DMS114 treated with DMSO at 0.1 percent for 48 hours (cell line): ENCODE measurements at regions not wholly inside any gene's neighbourhood (a gene's known extent, or its start where the extent isn't known, plus 50 kb on each side); places are given as distances from the start of the nearest gene placed in this dataset.

ENCODE experiments used
- DNase-seq: peaks from one replicate; lab custom pipeline; 2025; ENCODE audit not compliant: unreplicated experiment; lab: John Stamatoyannopoulos, UW

DNA sequence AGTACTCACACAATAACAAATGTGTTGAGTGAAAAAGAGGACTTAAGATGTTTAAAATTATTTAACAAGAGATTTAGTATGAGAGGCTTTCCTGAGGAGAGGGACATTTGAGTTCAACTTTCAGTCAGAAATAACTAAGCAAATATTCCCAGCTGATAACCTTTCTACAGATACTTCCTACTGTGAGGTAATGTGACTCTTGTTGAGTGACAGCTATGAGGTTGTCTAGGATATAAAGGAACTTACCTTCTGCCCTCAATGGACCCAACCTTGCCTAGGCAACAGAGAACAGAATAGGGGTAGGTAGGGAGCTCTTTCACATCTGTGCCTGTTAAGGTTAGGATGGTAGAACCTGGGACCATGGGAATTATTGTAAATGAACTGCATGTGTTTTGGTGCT lies 54.7 kb downstream of the GLUD2 start:
- no peak for DNase-seq

DNA sequence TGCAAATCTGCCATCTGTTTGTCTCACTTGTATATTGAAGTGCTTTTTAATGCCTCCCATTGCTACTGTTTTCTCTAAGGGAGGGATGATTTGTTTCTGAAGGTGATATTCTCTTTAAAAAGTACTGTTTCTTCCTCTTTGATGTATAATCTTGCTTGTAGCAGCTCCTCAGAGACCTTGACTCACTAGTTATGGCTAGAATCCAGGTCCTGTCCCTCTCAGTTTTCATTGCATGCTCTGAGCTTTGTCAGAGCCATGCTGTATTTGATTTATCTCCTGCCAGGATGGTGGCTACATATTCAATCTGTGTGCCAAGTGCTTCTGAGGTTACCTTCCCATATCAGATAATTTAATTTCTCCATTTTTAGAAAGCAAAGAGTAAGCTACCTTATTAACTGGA lies 56.0 kb downstream of the GLUD2 start:
- no peak for DNase-seq

DNA sequence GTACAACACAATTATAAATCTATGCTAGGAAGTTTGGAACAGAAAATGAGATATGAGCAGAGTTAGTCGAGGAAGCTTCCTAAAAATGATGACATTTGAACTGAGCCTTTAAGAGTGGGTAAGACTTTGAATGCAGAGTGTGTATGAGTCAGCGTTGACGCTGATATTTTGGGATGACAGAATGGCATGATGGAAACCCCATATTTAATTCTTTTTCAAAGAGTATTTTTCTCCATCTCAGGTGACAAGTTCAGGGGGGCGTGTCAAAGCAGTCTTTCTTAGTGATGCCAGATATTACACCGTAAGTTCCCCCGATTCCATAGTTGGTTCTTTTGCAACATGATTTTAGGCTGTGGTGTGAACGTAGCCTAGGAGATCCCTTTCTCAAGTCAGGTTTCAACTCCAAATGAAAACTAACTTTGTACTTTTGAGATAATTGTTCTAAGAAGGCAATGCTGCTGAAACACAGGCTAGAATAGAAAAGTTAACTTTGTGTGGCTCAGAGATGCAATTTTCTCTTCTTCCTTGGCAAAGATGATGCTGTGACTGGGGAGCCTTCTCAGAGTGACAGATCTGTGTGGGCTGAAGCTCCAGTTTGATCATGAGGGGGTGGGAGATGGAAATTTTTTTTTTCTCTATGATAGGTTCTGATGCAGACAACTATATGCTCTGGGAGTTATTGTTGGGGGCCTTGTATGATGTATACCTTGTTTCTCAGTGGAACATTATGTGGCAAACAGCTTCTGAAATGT lies 59.2 kb downstream of the GLUD2 start:
- DNase-seq = no peak

DNA sequence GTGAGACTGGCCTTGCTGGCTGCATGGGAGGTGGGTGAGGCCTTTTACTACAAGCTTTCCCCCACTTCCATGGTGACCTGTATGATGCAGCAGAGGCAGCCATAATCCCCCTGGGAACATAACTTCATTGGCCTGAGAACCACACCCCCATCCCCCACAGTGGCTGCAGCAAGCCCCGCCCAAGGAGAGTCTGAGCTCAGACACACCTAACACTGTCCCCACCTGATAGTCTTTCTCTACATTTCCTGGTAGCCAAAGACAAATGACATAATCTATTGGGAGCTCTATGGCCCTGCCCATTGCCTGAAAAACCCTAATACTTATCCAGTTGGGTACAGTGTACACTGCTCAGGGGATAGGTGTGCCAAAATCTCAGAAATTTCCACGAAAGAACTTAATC lies 62.6 kb downstream of the GLUD2 start:
- DNase-seq = no peak

DNA sequence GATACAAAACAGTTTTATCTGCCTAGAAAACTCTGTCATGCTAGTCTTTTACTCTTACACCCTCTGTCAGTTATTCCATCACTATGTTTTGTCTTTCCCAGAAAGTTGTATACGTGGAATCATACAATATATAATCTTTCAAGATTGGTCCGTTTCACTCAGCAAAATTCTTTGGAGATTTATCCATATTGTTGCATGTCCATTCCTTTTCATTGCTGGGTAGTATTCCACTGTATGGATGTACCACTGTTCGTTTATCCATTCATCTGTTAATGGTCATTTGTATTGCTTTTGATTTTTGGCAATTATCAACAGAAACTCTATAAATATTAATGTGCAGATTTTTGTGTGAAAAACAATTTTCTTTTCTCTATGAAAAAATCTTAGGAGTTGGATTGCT lies 63.1 kb downstream of the GLUD2 start:
- no peak for DNase-seq

DNA sequence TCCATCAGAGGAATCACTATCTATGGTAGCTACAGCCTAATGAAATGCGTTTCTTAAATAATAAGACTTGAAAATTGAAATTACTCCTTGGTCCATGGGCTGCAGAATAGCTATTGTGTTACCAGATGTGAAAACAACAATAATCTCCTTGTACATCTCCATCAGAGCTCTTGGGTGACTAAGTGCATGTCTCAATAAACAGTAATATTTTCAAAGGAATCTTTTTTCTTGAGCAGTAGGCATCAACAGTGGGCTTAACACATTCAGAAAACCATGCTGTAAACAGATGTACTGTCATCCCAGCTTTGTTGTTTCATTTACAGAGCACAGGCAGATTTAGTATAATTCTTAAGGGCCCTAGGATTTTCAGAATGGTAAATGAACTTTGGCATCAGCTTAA lies 67.3 kb downstream of the GLUD2 start:
- no peak for DNase-seq

DNA sequence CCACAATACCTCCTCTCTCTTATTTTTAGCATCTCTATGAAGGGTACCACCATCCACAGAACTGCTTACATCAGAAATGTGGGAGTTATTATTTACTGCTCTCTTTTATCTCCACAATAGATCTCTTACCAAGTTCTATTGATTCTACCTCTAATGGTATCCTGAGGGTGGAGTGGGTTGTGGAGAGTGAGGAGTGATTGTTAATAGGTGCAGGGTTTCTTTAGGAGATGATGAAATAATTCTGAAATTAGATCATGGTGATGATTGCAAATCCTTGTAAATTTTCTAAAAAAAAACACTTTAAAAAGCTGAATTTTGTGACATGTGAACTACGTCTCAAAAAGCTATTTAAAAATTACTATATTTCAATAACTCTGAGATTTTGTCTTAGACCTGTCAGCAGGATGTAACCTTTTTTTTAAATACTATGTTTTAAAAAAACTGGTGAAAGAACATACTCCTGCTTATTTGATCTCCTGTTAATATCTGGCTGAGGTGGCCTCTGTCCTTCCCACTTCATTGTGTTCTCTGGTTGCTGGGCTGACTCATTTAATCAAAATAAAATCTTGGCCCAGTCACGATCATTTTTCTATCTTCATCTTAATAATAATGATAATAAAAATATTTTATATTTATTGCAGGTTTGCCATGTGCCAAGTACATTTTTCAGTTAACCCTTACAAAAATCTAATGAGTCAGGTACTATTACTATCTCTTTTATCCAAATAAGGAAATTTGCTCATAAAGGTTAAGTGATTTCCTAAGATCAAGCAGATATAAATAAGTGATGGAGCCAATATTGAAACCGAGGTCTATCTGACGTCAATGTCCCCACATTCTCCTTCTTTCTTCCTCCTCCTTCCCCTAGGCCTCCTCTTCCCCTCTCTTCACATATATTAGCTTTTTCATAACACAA lies 73.5 kb downstream of the GLUD2 start:
- no peak for DNase-seq

DNA sequence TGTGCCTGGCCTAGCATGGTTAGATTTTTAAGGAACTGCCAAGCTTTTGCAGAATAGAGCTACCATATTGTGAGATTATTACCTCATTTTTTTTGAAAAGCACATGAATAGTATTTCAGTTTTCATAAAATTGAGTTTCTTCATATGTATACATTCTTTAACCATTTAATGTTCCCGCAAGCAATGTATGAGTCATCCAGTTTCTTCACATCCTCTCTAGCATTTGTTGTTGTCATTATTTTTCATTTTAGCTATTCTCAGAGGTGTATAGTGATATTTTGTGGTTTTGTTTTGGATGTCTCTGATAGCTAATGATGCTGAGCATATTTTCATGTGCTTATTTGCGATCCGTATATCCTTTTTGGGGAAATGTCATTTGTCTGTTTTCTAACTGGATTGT lies 74.9 kb downstream of the GLUD2 start:
- no peak for DNase-seq

DNA sequence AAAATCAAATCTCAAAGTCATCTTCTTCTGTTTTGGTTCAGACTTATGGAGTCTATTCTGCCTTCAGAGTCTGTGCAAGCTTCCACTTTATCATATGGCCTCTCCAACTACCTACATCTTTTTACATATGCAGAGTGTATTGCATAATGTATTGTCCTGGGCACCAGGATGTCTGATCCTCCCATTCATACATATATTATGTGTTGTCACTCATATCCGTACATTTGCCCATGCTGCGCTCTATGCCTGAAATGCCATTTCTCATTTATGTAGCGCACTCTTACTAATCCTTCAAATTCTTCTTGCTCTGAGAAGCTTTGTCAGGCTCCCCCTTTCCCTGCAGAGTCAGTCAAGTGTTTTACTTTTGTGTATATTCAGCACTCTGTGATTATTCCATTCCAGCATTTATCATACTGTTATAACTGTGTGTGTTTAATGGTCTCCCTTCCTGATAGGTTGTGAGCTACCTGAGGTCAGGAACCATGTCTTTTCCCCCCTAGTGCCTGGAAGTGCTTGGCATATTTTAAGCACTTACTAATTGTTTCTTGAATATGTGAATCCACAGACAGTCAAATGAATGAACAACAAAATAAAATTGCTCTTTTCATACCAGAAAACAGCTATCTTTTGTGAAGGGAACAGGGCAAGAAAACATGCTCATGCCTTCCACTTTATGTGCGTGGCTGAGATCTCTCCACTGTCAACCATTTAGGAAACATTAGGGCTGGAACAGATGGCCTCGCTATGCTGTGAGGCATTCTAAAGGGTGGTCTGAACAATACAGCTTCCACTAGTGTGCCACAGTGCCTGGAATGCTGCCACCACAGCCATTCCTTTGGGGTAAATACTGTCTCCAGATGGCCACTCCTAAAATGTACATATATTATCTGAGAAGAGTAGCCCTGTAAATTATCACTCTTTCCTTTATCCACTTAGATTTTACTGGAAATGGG lies 81.8 kb downstream of the GLUD2 start:
- no peak for DNase-seq

DNA sequence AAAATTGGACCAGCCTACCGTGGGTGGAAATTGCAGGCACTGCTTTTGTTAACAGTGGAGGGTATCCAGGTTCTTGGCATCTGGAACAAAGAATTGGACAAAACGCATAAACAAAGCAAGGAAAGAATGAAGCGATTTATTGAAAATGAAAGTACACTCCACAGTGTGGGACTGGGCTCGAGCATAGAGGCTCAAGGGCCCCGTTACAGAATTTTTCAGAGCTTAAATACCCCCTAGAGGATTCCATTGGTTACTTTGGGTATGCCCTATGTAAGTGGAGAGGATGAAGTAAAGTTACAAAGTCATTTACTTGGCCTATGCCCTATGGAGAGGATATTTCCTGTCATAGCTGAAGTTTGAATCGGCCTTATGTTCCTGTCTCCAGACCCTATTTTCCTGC lies 85.3 kb downstream of the GLUD2 start:
- DNase-seq = no peak

DNA sequence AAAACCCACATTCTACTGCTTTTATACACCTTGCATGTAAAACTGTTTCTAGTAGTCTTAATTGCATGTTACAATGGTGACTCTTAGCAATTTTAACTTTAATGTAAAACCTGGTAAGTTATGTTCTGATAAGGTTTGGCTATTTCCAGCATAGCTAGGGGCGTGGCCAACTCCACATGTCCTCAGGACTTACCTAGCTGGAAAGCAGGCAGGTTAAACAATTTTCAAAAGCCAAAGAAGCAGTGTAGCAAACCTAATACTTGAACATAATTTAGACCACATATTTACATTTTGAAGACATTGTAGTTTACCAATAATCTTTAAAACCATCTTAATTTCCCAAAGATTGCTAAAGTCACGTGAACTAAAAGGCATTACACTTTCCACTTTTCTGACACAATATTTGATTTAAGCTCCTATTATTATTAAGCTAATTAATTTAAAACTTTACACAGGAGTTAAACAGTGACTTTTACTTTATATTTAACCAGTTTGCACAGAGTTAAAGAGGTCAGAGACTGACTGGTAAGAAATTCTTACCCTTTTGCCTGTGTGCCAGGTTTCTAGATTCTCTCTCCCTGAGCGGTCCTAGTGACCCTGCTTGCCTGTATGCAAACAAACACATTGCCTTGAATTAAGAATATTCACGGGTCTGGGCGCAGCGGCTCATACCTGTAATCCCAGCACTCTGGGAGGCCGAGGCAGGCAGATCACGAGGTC lies 88.2 kb downstream of the GLUD2 start:
- DNase-seq = no peak

DNA sequence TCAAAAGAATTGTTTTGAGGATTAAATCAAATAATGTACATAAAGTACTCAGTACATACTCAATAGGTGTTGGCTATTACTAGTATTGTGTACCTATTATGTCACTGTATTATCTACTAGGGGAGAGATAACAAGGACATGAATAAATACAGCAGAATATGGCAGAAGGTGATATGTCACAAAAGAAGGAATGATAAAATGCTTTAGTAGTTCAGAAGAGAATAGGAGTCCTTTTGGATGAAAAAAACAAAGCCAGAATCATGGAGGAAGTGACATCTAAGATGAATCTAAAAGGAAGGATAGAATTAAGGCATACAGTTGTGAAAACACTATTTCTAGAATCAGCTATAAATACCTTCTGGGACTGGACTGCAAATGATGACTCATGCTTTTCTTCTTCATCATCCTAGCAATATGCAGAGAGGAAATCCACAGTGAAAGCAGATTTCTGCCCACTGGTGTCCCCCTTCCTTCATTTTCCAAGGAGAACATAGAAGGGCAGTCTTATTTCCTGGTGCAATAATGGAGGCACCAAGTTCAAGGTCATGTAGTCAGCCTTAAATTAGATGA lies 98.7 kb downstream of the GLUD2 start:
- no peak for DNase-seq

DNA sequence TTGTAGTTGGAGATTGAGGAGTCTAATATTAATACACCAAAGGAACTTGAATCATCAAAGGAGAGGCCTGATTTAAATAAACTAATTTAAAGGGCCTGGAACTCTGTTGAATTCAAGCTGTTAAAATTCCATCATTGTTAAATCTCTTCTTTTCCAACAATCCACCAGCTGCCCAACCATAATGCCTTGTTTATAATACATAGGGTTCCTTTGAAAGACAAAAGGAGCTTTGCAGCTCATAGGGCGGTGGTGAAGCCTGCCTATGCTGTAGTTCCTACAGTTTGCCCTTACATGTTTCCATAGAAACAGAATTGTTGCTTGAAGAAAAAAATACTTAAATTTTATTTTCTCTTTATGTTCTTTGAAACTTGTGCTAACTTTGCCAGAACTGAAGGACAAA lies 102.8 kb downstream of the GLUD2 start:
- DNase-seq = no peak

DNA sequence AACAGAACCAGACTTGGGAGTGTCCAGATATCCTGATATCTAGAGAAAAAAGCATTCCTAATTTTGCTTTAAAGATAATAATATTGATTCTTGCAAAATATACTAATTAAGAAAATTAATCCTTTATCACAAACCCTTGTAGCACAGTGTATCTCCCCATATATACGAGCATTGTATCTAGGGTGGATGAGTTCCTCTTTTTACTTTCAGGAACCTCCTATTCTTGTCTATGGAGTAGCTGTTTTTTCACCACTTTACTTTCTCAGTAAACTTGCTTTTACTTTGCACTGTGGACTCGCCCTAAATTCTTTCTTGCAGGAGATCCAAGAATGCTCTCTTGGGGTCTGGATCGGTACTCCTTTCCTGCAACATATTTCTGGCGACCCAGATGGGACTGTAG lies 103.9 kb downstream of the GLUD2 start:
- no peak for DNase-seq

DNA sequence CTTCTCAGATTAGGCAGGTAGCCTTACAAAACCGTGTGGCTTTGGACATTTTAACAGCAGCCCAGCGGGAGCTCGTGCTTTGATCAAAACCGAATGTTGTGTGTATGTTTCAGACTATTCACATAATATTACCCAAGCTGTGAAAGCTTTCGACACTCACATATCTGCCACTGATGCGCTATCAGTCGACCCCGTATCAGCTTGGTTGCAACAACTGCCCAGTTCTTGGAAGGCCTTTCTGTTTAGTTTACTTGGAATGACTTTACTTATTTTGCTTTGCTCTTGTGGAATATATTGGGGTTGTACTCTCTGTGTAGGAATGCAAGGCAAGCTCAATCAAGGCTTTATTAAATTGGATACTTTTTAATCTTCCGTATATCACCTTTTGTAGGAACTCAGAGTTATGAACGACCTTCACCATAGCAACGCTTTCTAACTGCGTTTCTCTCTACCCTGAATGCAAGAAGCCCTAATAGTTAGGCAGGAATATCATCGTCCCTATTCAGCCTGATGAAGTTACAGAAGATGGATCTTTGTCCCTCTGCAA lies 107.5 kb downstream of the GLUD2 start:
- no peak for DNase-seq

DNA sequence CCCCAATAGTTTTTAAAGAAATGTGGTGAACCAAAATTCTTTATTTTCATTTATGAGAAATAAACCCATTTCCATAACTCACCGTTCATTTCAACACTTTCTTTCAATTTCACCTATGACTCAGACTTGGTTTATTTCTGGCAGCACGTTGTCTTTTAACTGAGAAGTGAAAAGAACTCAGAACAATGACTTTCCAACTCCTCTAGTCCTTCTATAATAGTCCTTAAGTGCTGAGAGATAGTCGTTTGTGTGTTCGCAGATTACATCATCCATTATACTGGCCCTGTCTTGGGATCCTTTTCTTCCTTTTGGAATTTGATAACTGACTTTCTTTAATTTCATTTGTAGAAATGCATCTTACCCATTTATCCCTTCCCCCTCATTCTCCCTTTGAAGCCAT lies 113.6 kb downstream of the GLUD2 start:
- DNase-seq = no peak

DNA sequence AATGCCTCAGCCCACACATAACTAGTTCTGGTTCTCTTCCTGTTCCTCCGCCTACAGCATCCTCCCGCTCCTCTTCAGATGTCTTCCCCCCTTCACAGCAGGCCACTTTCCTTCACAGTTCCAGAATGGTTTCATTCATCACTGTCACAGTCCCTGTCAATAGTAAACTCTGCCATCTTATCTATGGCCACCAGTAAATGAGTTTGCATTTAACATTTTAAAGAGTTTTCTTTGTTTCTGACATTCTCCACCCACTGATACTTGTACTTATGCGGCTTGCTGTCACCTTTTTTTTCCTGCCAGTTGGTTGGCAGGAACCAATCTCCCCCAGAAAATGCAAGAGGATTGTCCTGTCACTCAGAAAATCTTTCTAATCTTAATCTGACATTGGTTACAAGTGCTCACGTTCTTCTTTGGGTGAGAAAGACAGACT lies 114.1 kb downstream of the GLUD2 start:
- no peak for DNase-seq

DNA sequence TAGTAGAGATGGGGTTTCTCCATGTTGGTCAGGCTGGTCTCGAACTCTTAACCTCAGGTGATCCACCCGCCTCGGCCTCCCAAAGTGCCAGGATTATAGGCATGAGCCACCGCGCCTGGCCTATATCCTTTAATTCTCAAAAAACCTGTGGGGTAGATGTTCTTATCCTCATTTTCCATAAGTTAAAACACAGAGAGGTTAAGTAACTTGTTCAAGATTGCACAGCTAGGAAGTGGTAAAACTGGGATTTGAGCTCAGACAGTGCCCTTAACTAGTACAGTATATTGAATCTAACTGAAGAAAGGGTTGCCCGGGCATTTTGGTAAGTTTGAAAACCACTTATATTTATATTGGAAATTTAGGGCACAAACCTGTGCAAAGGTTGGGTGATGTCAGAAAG lies 116.0 kb downstream of the GLUD2 start:
- DNase-seq = no peak

DNA sequence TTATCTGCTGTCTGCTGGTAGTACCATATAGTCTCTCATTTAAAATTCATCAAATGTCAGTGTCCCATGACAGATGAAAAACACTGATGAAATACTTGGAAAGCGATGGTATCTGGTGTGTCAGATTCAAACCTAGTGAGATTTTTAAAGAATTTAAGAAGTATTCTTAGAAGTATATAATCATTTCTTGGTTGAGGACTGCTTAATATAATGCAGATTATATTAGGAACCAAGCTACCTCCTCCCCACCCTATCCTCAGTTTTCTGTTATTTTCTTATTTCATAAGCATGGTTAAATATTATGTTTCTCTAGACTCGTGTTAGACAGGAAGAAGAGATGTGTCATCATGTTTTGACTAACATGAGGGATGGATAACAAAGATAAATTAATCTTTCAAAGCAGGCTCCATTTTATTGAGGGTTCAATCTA lies 118.5 kb downstream of the GLUD2 start:
- no peak for DNase-seq
